ENCODE measurements at regions not wholly inside any gene's neighbourhood (a gene's known extent, or its start where the extent isn't known, plus 50 kb on each side); places are given as distances from the start of the nearest gene placed in this dataset.

DNA sequence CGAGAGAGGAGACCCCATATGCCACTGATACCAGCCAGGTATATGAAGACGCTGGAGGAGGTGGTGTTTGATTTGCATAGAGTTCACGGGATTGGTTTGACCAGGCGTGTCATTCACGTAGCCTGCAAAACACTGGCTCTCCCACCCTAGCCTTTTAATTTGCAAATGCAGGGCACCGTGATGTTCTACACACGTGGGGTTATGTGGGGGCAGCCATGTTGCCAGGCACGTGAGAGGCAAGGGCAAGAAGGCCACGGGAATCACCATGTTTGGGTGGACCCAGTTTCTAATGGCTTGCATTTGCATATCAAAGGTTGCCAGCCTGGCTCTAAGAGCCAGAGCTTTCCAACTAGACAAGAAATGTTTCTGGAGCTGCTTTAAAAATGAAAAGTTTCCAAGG is 117.2 kb upstream of the LYZL1 start:
- DNase-seq (ENCODE audit: low read depth, low spot score) = no peak
- CTCF ChIA-PET = no interaction called here
- TF ChIP-seq CBX3 (IDR thresholded peaks at IDR 0.05; ENCODE audit: low read depth) (no peak), ELF1 (IDR thresholded peaks at IDR 0.05; ENCODE audit: borderline replicate concordance, low read depth) (no peak), SP1 (IDR thresholded peaks at IDR 0.05; ENCODE audit: low read depth) (no peak), POLR2AphosphoS5 (IDR thresholded peaks at IDR 0.05; ENCODE audit: low read depth, low read length) (no peak), ZFX (IDR thresholded peaks at IDR 0.05) (no peak)
- TF ChIP-seq, protein P1, sequence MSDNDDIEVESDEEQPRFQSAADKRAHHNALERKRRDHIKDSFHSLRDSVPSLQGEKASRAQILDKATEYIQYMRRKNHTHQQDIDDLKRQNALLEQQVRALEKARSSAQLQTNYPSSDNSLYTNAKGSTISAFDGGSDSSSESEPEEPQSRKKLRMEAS (IDR thresholded peaks at IDR 0.05) = no peak
- RAD21 ChIA-PET (ENCODE audit: low non-redundant PET in 1 of 2, low total read pairs in 2 of 2, uncharacterized antibody in 2 of 2, unreplicated experiment in 2 of 2) = no interaction called here
- ATAC-seq = no peak
- no peak overlapping the region for H3K9ac ChIP-seq (ENCODE audit: low read length)
- H3K27me3 ChIP-seq (ENCODE audit: insufficient read depth, low read length) = no peaks in the 10 kb centered on the region
- intact Hi-C loops (cut with micrococcal nuclease) = no loop called here
- H4K20me1 ChIP-seq (ENCODE audit: insufficient read depth) = no peaks in the 10 kb centered on the region
- no peak overlapping the region for H3K27ac ChIP-seq (ENCODE audit: low read depth, low read length)
- no peaks in the 10 kb centered on the region for H3K79me2 ChIP-seq (ENCODE audit: insufficient read depth, low read length)
- H3K4me3 ChIP-seq (replicated peaks in 1 of 2; ENCODE audit: low read depth in 1 of 2, low read length in 2 of 2) = no peak overlapping the region
- H3K4me1 ChIP-seq (ENCODE audit: control insufficient read depth in 1 of 2, insufficient read depth in 2 of 2, low read length in 2 of 2) = no peaks in the 10 kb centered on the region
- H3K36me3 ChIP-seq (ENCODE audit: control insufficient read depth in 1 of 2, insufficient read depth in 2 of 2, low read length in 2 of 2) = no peaks in the 10 kb centered on the region
- H2AFZ ChIP-seq (ENCODE audit: low read depth, low read length, poor library complexity, severe bottlenecking) = no peak overlapping the region
- peaks cover 4% of the 10 kb centered on the region in 2 experiments; a peak in 1 of 4 replicates for H3K9me3 ChIP-seq (ENCODE audit: control insufficient read depth in 1 of 2, insufficient read depth in 1 of 2, low read depth in 1 of 2, low read length in 2 of 2)
- POLR2A ChIA-PET = no interaction called here
- no peaks in the 10 kb centered on the region for H3K9me2 ChIP-seq (ENCODE audit: insufficient read depth)
- BruUV-seq (replicated peaks) = no TSS peak
- H3K4me2 ChIP-seq (ENCODE audit: low read length) = no peak overlapping the region

DNA sequence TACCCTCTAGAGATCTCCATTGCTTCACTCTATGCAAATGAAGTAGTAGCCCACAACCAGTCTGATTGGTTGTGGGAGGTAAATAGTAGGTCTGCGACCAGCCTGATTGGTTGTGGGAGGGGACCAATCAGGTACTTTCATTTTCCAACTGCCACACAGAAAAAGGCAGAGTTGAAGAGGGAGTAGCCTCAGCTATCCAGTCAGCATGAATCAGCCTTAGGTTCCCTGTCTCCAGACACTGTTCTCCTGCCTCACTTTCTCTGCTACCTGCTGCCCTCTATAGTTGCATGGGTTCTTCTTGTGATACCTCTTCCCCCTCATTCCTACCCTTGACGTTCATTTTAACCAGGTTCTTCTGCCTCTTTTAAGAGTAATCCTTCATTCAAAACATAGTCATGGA is 114.5 kb upstream of the LYZL1 start:
- Histone ChIP-seq H3K4me1 (ENCODE audit: control insufficient read depth in 1 of 2, insufficient read depth in 2 of 2, low read length in 2 of 2) (no peaks in the 10 kb centered on the region), H4K20me1 (ENCODE audit: insufficient read depth) (no peaks in the 10 kb centered on the region), H3K79me2 (ENCODE audit: insufficient read depth, low read length) (no peaks in the 10 kb centered on the region), H3K27ac (ENCODE audit: low read depth, low read length) (no peak overlapping the region), H3K9me2 (ENCODE audit: insufficient read depth) (no peaks in the 10 kb centered on the region), H2AFZ (ENCODE audit: low read depth, low read length, poor library complexity, severe bottlenecking) (no peak overlapping the region), H3K27me3 (ENCODE audit: insufficient read depth, low read length) (peaks cover 16% of the 10 kb centered on the region), H3K9me3 (ENCODE audit: control insufficient read depth in 1 of 2, insufficient read depth in 1 of 2, low read depth in 1 of 2, low read length in 2 of 2) (0 out of 4 replicates have a peak, but pooled peaks cover 0 to 4% of the 10 kb centered on the region in 2 experiments), H3K4me3 (replicated peaks in 1 of 2; ENCODE audit: low read depth in 1 of 2, low read length in 2 of 2) (no peak overlapping the region), H3K36me3 (ENCODE audit: control insufficient read depth in 1 of 2, insufficient read depth in 2 of 2, low read length in 2 of 2) (no peaks in the 10 kb centered on the region), H3K9ac (ENCODE audit: low read length) (no peak overlapping the region), H3K4me2 (ENCODE audit: low read length) (no peak overlapping the region)
- DNase-seq (ENCODE audit: low read depth, low spot score) = peak; percentile 4
- RAD21 ChIA-PET (ENCODE audit: low non-redundant PET in 1 of 2, low total read pairs in 2 of 2, uncharacterized antibody in 2 of 2, unreplicated experiment in 2 of 2) = no interaction called here
- intact Hi-C loops (cut with micrococcal nuclease) = no loop called here
- BruUV-seq (replicated peaks) = no TSS peak
- POLR2A ChIA-PET = no interaction called here
- CTCF ChIA-PET = no interaction called here
- no peak for TF ChIP-seq JUND (IDR thresholded peaks at IDR 0.05)
- no peak for TF ChIP-seq FOSL1 (IDR thresholded peaks at IDR 0.05; ENCODE audit: low read depth)
- TF ChIP-seq RAD21 (IDR thresholded peaks at IDR 0.05; ENCODE audit: low read depth) = peak; percentile 21; the same call in 1 of the 2 replicates
- peak; percentile 53; the same call in 1 of the 2 replicates for ATAC-seq

Measured in HCT116 (cell line).